ENCODE measurements at regions not wholly inside any gene's neighbourhood (a gene's known extent, or its start where the extent isn't known, plus 50 kb on each side); places are given as distances from the start of the nearest gene placed in this dataset.

GRCh38 chr3:89692601-89693000 lies 585.2 kb downstream of the EPHA3 start:
- ATAC-seq (peak in 1 of 2 donors; percentile 43), DNase-seq (peak in 1 of 3 donors; percentile 28)
- H3K9me3 ChIP-seq (ENCODE audit: control insufficient read depth, low read length), result no peaks in the 10 kb centered on the region
- no peak overlapping the region for H3K27ac ChIP-seq (ENCODE audit: low read length)
- no peaks in the 10 kb centered on the region for H3K4me1 ChIP-seq (ENCODE audit: control insufficient read depth, insufficient read depth, low read length)
- intact Hi-C loops (cut with DNase I), result no loop called here
- H3K4me3 ChIP-seq (ENCODE audit: low read length), result no peak overlapping the region
- no peaks in the 10 kb centered on the region for H3K27me3 ChIP-seq (ENCODE audit: control insufficient read depth, insufficient read depth)
- 34% methylated on average over 1 of the region's 1 CpG for WGBS

- Histone ChIP-seq H3K4me1 (ENCODE audit: control insufficient read depth, insufficient read depth, low read length) (no peaks in the 10 kb centered on the region), H3K9me3 (ENCODE audit: control insufficient read depth, low read length) (no peaks in the 10 kb centered on the region), H3K27me3 (ENCODE audit: control insufficient read depth, insufficient read depth) (no peaks in the 10 kb centered on the region), H3K27ac (ENCODE audit: low read length) (no peak overlapping the region), H3K4me3 (ENCODE audit: low read length) (no peak overlapping the region)
- 84% methylated on average over 7 of the region's 7 CpGs for WGBS
- ATAC-seq (no peak), DNase-seq (peak in 2 of 3 donors; percentile 25 to 30)
- intact Hi-C loops (cut with DNase I), result no loop called here
Observed at GRCh38 chr3:89697321-89697916, 590.0 kb downstream of the EPHA3 start.

DNA sequence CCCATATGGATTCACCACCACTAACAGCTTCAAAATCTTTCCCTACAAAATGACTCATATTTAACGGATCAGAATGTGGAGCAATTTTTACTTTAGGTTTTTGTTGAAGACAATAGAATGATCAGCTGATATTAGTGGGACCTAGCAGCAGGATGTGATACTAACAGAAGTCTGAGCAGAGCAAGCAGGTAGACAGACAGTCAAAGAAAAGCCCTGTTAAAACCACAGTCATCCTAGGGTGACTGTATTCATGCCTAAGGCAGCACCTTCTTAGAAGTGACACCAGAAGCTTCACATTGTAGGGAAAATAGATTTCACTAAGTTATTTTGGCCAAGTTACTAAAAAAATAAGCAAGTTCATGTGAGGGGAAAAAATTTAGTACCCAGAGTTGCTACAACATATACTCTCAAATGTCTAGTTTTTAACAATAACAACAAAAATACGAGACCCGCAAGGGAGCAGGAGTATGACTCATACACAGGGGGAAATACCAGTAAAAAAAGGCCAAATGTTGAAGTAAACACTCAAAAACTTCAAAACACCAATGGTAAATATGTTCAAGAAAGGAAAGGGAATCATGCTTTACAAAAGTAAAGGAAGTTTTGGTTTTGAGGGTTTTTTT lies 590.9 kb downstream of the EPHA3 start:
- ATAC-seq (no peak), DNase-seq (no peak)
- WGBS, result 86% methylated on average over 3 of the region's 3 CpGs
- Histone ChIP-seq H3K27ac (ENCODE audit: low read length) (no peak overlapping the region), H3K4me1 (ENCODE audit: control insufficient read depth, insufficient read depth, low read length) (no peaks in the 10 kb centered on the region), H3K4me3 (ENCODE audit: low read length) (no peak overlapping the region), H3K9me3 (ENCODE audit: control insufficient read depth, low read length) (no peaks in the 10 kb centered on the region), H3K27me3 (ENCODE audit: control insufficient read depth, insufficient read depth) (no peaks in the 10 kb centered on the region)
- intact Hi-C loops (cut with DNase I), result no loop called here

GRCh38 chr3:89699229-89699628 lies 591.8 kb downstream of the EPHA3 start:
- no peak overlapping the region for H3K27ac ChIP-seq (ENCODE audit: low read length)
- 87% methylated on average over 4 of the region's 4 CpGs for WGBS
- H3K27me3 ChIP-seq (ENCODE audit: control insufficient read depth, insufficient read depth), result no peaks in the 10 kb centered on the region
- ATAC-seq (peak in 1 of 2 donors; percentile 31), DNase-seq (peak in 1 of 3 donors; percentile 21)
- intact Hi-C loops (cut with DNase I), result no loop called here
- H3K9me3 ChIP-seq (ENCODE audit: control insufficient read depth, low read length), result no peaks in the 10 kb centered on the region
- H3K4me3 ChIP-seq (ENCODE audit: low read length), result no peak overlapping the region
- H3K4me1 ChIP-seq (ENCODE audit: control insufficient read depth, insufficient read depth, low read length), result no peaks in the 10 kb centered on the region

DNA sequence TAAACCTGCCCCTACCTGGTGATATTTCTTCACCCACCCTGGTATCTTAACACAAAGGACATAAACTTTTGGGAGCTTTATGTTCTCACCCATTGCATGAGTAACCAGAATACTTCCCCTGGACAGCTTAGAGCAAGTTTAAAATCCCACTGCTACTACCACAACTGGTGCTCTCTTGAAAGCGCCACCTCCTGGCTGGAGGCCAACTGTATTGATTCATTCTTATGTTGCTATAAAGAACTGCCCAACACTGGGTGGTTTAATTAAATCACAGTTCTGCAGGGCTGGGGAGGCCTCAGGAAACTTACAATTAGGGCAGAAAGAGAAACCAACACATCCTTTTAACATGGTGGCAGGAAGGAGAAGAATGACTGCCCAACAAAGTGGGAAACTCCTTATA lies 592.4 kb downstream of the EPHA3 start:
- peak in 1 of 3 donors; percentile 7 for DNase-seq
- Histone ChIP-seq H3K27ac (ENCODE audit: low read length) (no peak overlapping the region), H3K4me3 (ENCODE audit: low read length) (no peak overlapping the region), H3K9me3 (ENCODE audit: control insufficient read depth, low read length) (no peaks in the 10 kb centered on the region), H3K27me3 (ENCODE audit: control insufficient read depth, insufficient read depth) (no peaks in the 10 kb centered on the region), H3K4me1 (ENCODE audit: control insufficient read depth, insufficient read depth, low read length) (no peaks in the 10 kb centered on the region)
- intact Hi-C loops (cut with DNase I), result no loop called here
- ATAC-seq, result no peak
- WGBS, result 94% methylated on average over 1 of the region's 1 CpG

DNA sequence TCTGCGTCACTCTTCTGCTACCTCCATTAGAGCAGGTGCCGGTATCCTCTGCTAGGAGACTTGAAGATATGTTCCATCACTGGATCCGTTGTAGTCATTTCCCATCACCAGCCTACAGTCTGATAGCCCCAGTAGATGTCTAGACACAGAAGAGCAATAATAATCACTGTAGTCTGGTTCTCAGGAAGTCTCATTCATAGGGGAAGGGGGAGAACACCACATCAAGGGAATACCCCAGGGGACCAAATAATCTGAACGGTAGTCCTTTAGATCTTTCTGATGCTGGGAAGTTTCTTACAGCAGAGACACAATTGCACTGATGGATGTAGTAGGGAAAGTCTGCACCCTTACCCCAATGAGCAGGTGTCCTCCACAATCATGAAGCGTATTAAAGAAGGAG lies 595.0 kb downstream of the EPHA3 start:
- DNase-seq (no peak), ATAC-seq (no peak)
- WGBS, result 86% methylated on average over 5 of the region's 5 CpGs
- H3K27me3 ChIP-seq (ENCODE audit: control insufficient read depth, insufficient read depth), result no peaks in the 10 kb centered on the region
- intact Hi-C loops (cut with DNase I), result no loop called here
- no peak overlapping the region for H3K4me3 ChIP-seq (ENCODE audit: low read length)
- H3K4me1 ChIP-seq (ENCODE audit: control insufficient read depth, insufficient read depth, low read length), result no peaks in the 10 kb centered on the region
- H3K27ac ChIP-seq (ENCODE audit: low read length), result no peak overlapping the region
- no peaks in the 10 kb centered on the region for H3K9me3 ChIP-seq (ENCODE audit: control insufficient read depth, low read length)

DNA sequence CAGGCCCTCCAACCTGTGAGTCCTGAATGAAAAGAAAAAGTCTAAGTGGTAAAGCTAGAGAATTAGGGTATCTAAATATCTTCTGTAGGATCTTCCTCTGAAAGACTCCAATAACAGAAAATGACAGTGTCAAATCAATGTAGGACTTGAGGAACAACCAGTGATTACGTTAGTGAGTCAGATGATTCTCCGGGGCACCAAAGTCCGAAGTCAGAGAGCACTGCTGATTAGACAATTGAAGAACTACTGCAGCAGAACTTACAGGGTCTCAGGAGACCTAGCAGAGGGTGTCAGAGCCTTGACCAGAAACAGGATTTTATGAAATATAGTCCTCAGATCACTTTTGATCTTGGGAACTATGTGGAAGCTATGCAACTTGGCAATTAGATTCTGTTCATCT lies 605.8 kb downstream of the EPHA3 start:
- no peaks in the 10 kb centered on the region for H3K27me3 ChIP-seq (ENCODE audit: control insufficient read depth, insufficient read depth)
- ATAC-seq (no peak), DNase-seq (no peak)
- no peak overlapping the region for H3K27ac ChIP-seq (ENCODE audit: low read length)
- intact Hi-C loops (cut with DNase I), result no loop called here
- H3K4me3 ChIP-seq (ENCODE audit: low read length), result no peak overlapping the region
- no peaks in the 10 kb centered on the region for H3K9me3 ChIP-seq (ENCODE audit: control insufficient read depth, low read length)
- H3K4me1 ChIP-seq (ENCODE audit: control insufficient read depth, insufficient read depth, low read length), result no peaks in the 10 kb centered on the region
- WGBS, result 69% methylated on average over 3 of the region's 3 CpGs

DNA sequence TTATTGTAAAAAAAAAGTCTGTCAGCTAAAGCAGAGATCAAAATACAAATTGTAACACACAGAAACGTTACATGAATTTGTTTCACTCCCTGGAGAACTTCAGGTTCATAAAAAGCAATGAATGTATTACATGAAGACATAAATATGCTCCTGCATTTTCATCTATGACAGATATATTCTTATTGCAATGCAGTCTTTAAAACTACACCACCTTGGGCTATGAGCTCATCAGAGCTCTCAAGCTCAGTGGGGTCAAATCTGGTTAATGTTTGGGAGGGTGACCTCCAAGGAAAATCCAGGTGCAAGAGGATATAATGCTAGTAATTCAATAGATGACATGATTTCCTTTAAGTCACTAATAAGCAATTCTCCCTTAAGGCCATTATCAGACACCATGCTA lies 606.8 kb downstream of the EPHA3 start:
- intact Hi-C loops (cut with DNase I), result no loop called here
- no peaks in the 10 kb centered on the region for H3K9me3 ChIP-seq (ENCODE audit: control insufficient read depth, low read length)
- DNase-seq (no peak), ATAC-seq (no peak)
- no peak overlapping the region for H3K4me3 ChIP-seq (ENCODE audit: low read length)
- H3K27me3 ChIP-seq (ENCODE audit: control insufficient read depth, insufficient read depth), result no peaks in the 10 kb centered on the region
- no peaks in the 10 kb centered on the region for H3K4me1 ChIP-seq (ENCODE audit: control insufficient read depth, insufficient read depth, low read length)
- H3K27ac ChIP-seq (ENCODE audit: low read length), result no peak overlapping the region
- 23% methylated on average over 1 of the region's 1 CpG for WGBS

GRCh38 chr3:89740080-89740880 lies 632.9 kb downstream of the EPHA3 start:
- Histone ChIP-seq H3K27ac (ENCODE audit: low read length) (no peak overlapping the region), H3K27me3 (ENCODE audit: control insufficient read depth, insufficient read depth) (no peaks in the 10 kb centered on the region), H3K4me1 (ENCODE audit: control insufficient read depth, insufficient read depth, low read length) (no peaks in the 10 kb centered on the region), H3K4me3 (ENCODE audit: low read length) (no peak overlapping the region), H3K9me3 (ENCODE audit: control insufficient read depth, low read length) (no peaks in the 10 kb centered on the region)
- 34% methylated on average over 1 of the region's 1 CpG for WGBS
- intact Hi-C loops (cut with DNase I), result no loop called here
- ATAC-seq (peak in 1 of 2 donors; percentile 31), DNase-seq (no peak)

DNA sequence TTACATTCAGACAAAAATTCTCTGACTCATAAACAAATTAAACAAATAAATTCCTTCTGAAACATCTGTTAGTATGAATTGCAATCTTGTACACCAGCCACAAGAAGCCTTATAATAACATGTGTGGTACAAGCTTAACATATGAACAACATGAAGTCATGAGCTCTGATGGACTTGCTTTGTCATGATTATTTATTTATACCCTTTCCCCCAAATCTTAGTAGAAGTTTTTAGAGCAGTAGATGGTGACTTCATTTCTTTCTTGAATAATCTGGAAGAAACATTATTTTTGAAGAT lies 633.4 kb downstream of the EPHA3 start:
- Histone ChIP-seq H3K27ac (ENCODE audit: low read length) (no peak overlapping the region), H3K27me3 (ENCODE audit: control insufficient read depth, insufficient read depth) (no peaks in the 10 kb centered on the region), H3K4me1 (ENCODE audit: control insufficient read depth, insufficient read depth, low read length) (no peaks in the 10 kb centered on the region), H3K4me3 (ENCODE audit: low read length) (no peak overlapping the region), H3K9me3 (ENCODE audit: control insufficient read depth, low read length) (no peaks in the 10 kb centered on the region)
- ATAC-seq (no peak), DNase-seq (no peak)
- intact Hi-C loops (cut with DNase I), result no loop called here

DNA sequence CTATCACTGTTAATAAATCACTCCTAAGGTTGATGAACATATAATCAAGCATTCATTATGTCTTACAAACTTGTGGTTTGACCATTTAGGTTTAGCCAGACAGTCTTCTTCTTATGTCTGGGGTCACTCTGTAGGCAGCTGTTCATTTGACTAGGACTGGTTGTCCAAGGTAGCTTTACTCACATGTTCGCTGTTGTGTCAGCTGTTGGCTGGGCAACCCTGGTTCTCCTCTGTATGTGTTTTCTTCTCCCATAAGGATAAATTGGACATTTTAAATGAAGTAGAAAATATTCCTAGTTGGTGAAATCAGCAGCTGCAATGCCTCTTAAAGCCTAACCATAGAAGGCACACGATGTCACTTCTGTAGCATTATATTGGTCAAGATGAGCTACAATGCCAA lies 635.1 kb downstream of the EPHA3 start:
- intact Hi-C loops (cut with DNase I), result no loop called here
- H3K4me3 ChIP-seq (ENCODE audit: low read length), result no peak overlapping the region
- no peaks in the 10 kb centered on the region for H3K27me3 ChIP-seq (ENCODE audit: control insufficient read depth, insufficient read depth)
- no peak overlapping the region for H3K27ac ChIP-seq (ENCODE audit: low read length)
- WGBS, result 87% methylated on average over 2 of the region's 2 CpGs
- H3K9me3 ChIP-seq (ENCODE audit: control insufficient read depth, low read length), result no peaks in the 10 kb centered on the region
- no peak for DNase-seq
- H3K4me1 ChIP-seq (ENCODE audit: control insufficient read depth, insufficient read depth, low read length), result no peaks in the 10 kb centered on the region
- ATAC-seq, result no peak
